ENCODE measurements at regions not wholly inside any gene's neighbourhood (a gene's known extent, or its start where the extent isn't known, plus 50 kb on each side); places are given as distances from the start of the nearest gene placed in this dataset.
"Not testable (repeated sequence)": the region's sequence is repeated elsewhere in the genome, so short reads cannot be mapped to it uniquely, and the experiment has no call there.

- no peak for DNase-seq (ENCODE audit: low read depth)
Observed at GRCh38 chr10:25808372-25808771, 125.7 kb upstream of the MYO3A start.

GRCh38 chr10:25811052-25811685 is 122.9 kb upstream of the MYO3A start:
- DNase-seq (ENCODE audit: low read depth): no peak

GRCh38 chr10:25813511-25813910 is 120.5 kb upstream of the MYO3A start:
- DNase-seq (ENCODE audit: low read depth): no peak

- DNase-seq (ENCODE audit: low read depth): no peak
Observed at GRCh38 chr10:25815236-25815635, 118.8 kb upstream of the MYO3A start.

GRCh38 chr10:25815999-25816768 is 117.8 kb upstream of the MYO3A start:
- DNase-seq (ENCODE audit: low read depth): peak; percentile 49

- DNase-seq (ENCODE audit: low read depth): no peak
Observed at GRCh38 chr10:25817200-25817599, 116.8 kb upstream of the MYO3A start.

- no peak for DNase-seq (ENCODE audit: low read depth)
Observed at GRCh38 chr10:25818751-25819150, 115.3 kb upstream of the MYO3A start.

GRCh38 chr10:25820472-25820871 is 113.6 kb upstream of the MYO3A start:
- no peak for DNase-seq (ENCODE audit: low read depth)

GRCh38 chr10:25820874-25821273 is 113.2 kb upstream of the MYO3A start:
- no peak for DNase-seq (ENCODE audit: low read depth)

GRCh38 chr10:25824050-25824449 is 110.0 kb upstream of the MYO3A start:
- DNase-seq (ENCODE audit: low read depth): no peak

- no peak for DNase-seq (ENCODE audit: low read depth)
Observed at GRCh38 chr10:25828475-25828874, 105.6 kb upstream of the MYO3A start.

- DNase-seq (ENCODE audit: low read depth): no peak
Observed at GRCh38 chr10:25831080-25831479, 102.9 kb upstream of the MYO3A start.

- no peak for DNase-seq (ENCODE audit: low read depth)
Observed at GRCh38 chr10:25839683-25840082, 94.3 kb upstream of the MYO3A start.

- DNase-seq (ENCODE audit: low read depth): not testable (repeated sequence)
Observed at GRCh38 chr10:25840875-25841274, 93.2 kb upstream of the MYO3A start.

- no peak for DNase-seq (ENCODE audit: low read depth)
Observed at GRCh38 chr10:25842146-25842545, 91.9 kb upstream of the MYO3A start.

- DNase-seq (ENCODE audit: low read depth): no peak
Observed at GRCh38 chr10:25843551-25844170, 90.4 kb upstream of the MYO3A start.

- DNase-seq (ENCODE audit: low read depth): peak; percentile 14
Observed at GRCh38 chr10:25844716-25845115, 89.3 kb upstream of the MYO3A start.

- DNase-seq (ENCODE audit: low read depth): no peak
Observed at GRCh38 chr10:25849268-25849667, 84.8 kb upstream of the MYO3A start.

GRCh38 chr10:25849988-25850387 is 84.0 kb upstream of the MYO3A start:
- no peak for DNase-seq (ENCODE audit: low read depth)

- DNase-seq (ENCODE audit: low read depth): no peak
Observed at GRCh38 chr10:25851548-25851947, 82.5 kb upstream of the MYO3A start.

- DNase-seq (ENCODE audit: low read depth): peak; percentile 5
Observed at GRCh38 chr10:25852364-25852941, 81.6 kb upstream of the MYO3A start.

- no peak for DNase-seq (ENCODE audit: low read depth)
Observed at GRCh38 chr10:25858076-25858475, 76.0 kb upstream of the MYO3A start.

GRCh38 chr10:25865267-25865666 is 68.8 kb upstream of the MYO3A start:
- DNase-seq (ENCODE audit: low read depth): no peak

Data from Daoy (cell line).